ENCODE measurements at regions not wholly inside any gene's neighbourhood (a gene's known extent, or its start where the extent isn't known, plus 50 kb on each side); places are given as distances from the start of the nearest gene placed in this dataset.

GRCh38 chr20:19859444-19859843 is 101.4 kb downstream of the RIN2 start:
- no peak overlapping the region for H3K4me3 ChIP-seq
- Mint-ChIP-seq H3K27ac (no peak overlapping the region), H3K9me3 (peaks cover 5% of the 10 kb centered on the region; the same call in 2 of the 3 replicates), H3K36me3 (ENCODE audit: low read depth) (0 out of 3 replicates have a peak, but pooled peaks cover 4% of the 10 kb centered on the region), H3K4me3 (no peak overlapping the region), H3K4me1 (no peaks in the 10 kb centered on the region), H3K27me3 (ENCODE audit: insufficient read depth, low read depth, poor library complexity) (peaks cover 5% of the 10 kb centered on the region)
- no peak overlapping the region for H2AFZ ChIP-seq
- H3K27ac ChIP-seq (ENCODE audit: low read depth), result no peak overlapping the region
- H3K4me2 ChIP-seq, result no peak overlapping the region
- no peaks in the 10 kb centered on the region for H4K20me1 ChIP-seq (replicated peaks; ENCODE audit: insufficient read depth)
- H3K79me2 ChIP-seq (replicated peaks; ENCODE audit: insufficient read depth), result no peaks in the 10 kb centered on the region
- no peaks in the 10 kb centered on the region for H3K36me3 ChIP-seq (ENCODE audit: insufficient read depth)
- H3K4me1 ChIP-seq (ENCODE audit: insufficient read depth), result no peaks in the 10 kb centered on the region
- DNase-seq (ENCODE audit: low spot score) (no peak), ATAC-seq (no peak)
- H3K27me3 ChIP-seq (ENCODE audit: insufficient read depth), result no peaks in the 10 kb centered on the region
- no peaks in the 10 kb centered on the region for H3F3A ChIP-seq (replicated peaks; ENCODE audit: low read depth)
- no peaks in the 10 kb centered on the region for H3K9me2 ChIP-seq (ENCODE audit: insufficient read depth)
- TF ChIP-seq POLR2AphosphoS5 (IDR thresholded peaks at IDR 0.05; ENCODE audit: low read depth) (no peak), EZH2 (IDR thresholded peaks at IDR 0.05; ENCODE audit: low read depth, unreplicated experiment) (no peak), JUNB (IDR thresholded peaks at IDR 0.05; ENCODE audit: unreplicated experiment) (no peak), EZH2phosphoT487 (IDR thresholded peaks at IDR 0.05; ENCODE audit: unreplicated experiment) (no peak), CREB1 (CRISPR knock-in tag; IDR thresholded peaks at IDR 0.05; ENCODE audit: low read depth) (no peak), ETS1 (IDR thresholded peaks at IDR 0.05) (no peak), ZNF114 (CRISPR knock-in tag; IDR thresholded peaks at IDR 0.05) (no peak), NANOG (IDR thresholded peaks at IDR 0.05; ENCODE audit: borderline replicate concordance) (no peak), CTCF (conservative IDR thresholded peaks at IDR 0.05; ENCODE audit: low read depth in 2 of 2) (no peak), STAT1 (IDR thresholded peaks at IDR 0.05; ENCODE audit: unreplicated experiment) (no peak), ZNF331 (CRISPR knock-in tag; IDR thresholded peaks at IDR 0.05; ENCODE audit: low read depth) (no peak)
- TF ChIP-seq, protein P1, sequence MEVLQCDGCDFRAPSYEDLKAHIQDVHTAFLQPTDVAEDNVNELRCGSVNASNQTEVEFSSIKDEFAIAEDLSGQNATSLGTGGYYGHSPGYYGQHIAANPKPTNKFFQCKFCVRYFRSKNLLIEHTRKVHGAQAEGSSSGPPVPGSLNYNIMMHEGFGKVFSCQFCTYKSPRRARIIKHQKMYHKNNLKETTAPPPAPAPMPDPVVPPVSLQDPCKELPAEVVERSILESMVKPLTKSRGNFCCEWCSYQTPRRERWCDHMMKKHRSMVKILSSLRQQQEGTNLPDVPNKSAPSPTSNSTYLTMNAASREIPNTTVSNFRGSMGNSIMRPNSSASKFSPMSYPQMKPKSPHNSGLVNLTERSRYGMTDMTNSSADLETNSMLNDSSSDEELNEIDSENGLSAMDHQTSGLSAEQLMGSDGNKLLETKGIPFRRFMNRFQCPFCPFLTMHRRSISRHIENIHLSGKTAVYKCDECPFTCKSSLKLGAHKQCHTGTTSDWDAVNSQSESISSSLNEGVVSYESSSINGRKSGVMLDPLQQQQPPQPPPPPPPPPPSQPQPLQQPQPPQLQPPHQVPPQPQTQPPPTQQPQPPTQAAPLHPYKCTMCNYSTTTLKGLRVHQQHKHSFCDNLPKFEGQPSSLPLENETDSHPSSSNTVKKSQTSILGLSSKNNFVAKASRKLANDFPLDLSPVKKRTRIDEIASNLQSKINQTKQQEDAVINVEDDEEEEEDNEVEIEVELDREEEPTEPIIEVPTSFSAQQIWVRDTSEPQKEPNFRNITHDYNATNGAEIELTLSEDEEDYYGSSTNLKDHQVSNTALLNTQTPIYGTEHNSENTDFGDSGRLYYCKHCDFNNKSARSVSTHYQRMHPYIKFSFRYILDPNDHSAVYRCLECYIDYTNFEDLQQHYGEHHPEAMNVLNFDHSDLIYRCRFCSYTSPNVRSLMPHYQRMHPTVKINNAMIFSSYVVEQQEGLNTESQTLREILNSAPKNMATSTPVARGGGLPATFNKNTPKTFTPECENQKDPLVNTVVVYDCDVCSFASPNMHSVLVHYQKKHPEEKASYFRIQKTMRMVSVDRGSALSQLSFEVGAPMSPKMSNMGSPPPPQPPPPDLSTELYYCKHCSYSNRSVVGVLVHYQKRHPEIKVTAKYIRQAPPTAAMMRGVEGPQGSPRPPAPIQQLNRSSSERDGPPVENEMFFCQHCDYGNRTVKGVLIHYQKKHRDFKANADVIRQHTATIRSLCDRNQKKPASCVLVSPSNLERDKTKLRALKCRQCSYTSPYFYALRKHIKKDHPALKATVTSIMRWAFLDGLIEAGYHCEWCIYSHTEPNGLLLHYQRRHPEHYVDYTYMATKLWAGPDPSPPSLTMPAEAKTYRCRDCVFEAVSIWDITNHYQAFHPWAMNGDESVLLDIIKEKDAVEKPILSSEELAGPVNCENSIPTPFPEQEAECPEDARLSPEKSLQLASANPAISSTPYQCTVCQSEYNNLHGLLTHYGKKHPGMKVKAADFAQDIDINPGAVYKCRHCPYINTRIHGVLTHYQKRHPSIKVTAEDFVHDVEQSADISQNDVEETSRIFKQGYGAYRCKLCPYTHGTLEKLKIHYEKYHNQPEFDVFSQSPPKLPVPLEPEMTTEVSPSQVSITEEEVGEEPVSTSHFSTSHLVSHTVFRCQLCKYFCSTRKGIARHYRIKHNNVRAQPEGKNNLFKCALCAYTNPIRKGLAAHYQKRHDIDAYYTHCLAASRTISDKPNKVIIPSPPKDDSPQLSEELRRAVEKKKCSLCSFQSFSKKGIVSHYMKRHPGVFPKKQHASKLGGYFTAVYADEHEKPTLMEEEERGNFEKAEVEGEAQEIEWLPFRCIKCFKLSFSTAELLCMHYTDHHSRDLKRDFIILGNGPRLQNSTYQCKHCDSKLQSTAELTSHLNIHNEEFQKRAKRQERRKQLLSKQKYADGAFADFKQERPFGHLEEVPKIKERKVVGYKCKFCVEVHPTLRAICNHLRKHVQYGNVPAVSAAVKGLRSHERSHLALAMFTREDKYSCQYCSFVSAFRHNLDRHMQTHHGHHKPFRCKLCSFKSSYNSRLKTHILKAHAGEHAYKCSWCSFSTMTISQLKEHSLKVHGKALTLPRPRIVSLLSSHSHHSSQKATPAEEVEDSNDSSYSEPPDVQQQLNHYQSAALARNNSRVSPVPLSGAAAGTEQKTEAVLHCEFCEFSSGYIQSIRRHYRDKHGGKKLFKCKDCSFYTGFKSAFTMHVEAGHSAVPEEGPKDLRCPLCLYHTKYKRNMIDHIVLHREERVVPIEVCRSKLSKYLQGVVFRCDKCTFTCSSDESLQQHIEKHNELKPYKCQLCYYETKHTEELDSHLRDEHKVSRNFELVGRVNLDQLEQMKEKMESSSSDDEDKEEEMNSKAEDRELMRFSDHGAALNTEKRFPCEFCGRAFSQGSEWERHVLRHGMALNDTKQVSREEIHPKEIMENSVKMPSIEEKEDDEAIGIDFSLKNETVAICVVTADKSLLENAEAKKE (CRISPR knock-in tag; IDR thresholded peaks at IDR 0.05), result no peak
- TF ChIP-seq, protein P2, sequence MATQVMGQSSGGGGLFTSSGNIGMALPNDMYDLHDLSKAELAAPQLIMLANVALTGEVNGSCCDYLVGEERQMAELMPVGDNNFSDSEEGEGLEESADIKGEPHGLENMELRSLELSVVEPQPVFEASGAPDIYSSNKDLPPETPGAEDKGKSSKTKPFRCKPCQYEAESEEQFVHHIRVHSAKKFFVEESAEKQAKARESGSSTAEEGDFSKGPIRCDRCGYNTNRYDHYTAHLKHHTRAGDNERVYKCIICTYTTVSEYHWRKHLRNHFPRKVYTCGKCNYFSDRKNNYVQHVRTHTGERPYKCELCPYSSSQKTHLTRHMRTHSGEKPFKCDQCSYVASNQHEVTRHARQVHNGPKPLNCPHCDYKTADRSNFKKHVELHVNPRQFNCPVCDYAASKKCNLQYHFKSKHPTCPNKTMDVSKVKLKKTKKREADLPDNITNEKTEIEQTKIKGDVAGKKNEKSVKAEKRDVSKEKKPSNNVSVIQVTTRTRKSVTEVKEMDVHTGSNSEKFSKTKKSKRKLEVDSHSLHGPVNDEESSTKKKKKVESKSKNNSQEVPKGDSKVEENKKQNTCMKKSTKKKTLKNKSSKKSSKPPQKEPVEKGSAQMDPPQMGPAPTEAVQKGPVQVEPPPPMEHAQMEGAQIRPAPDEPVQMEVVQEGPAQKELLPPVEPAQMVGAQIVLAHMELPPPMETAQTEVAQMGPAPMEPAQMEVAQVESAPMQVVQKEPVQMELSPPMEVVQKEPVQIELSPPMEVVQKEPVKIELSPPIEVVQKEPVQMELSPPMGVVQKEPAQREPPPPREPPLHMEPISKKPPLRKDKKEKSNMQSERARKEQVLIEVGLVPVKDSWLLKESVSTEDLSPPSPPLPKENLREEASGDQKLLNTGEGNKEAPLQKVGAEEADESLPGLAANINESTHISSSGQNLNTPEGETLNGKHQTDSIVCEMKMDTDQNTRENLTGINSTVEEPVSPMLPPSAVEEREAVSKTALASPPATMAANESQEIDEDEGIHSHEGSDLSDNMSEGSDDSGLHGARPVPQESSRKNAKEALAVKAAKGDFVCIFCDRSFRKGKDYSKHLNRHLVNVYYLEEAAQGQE (IDR thresholded peaks at IDR 0.05; ENCODE audit: unreplicated experiment), result no peak

Measured in GM23338 (cell line).